BJ (cell line): ENCODE measurements at regions not wholly inside any gene's neighbourhood (a gene's known extent, or its start where the extent isn't known, plus 50 kb on each side); places are given as distances from the start of the nearest gene placed in this dataset.

Experiments
- CTCF ChIA-PET: fragments of 350-600 bp; formaldehyde crosslinking; extraction: SDS; loops from one replicate; lab custom pipeline; 2021; ENCODE audit warnings: antibody characterized with exemption, inconsistent platforms; lab: Yijun Ruan, JAX
- POLR2A ChIA-PET: fragments of 300-600 bp; sonication (Branson Sonifier 250); formaldehyde crosslinking; extraction: SDS; loops from one replicate; lab custom pipeline; 2021; ENCODE audit warnings: antibody characterized with exemption; lab: Charles Lee
- DNase-seq: peaks from one replicate; pipeline ENCODE4 v3.0.0-alpha.2; 2011; ENCODE audit warnings: low read depth
- H3K27me3 ChIP-seq: 2 replicates; pipeline ENCODE4 v1.6.0; 2011; ENCODE audit warnings: low read length; ENCODE audit not compliant: control insufficient read depth, insufficient read depth
- H3K36me3 ChIP-seq: 2 replicates; pipeline ENCODE4 v1.5.1; 2011; ENCODE audit warnings: low read length; ENCODE audit not compliant: control insufficient read depth, insufficient read depth
- H3K4me3 ChIP-seq: 2 replicates; pipeline ENCODE4 v1.5.1; 2011; ENCODE audit warnings: low read depth, mild to moderate bottlenecking, control low read depth, low read length
- TF ChIP-seq, protein P1 (sequence below): IDR thresholded peaks from 2 replicates; pipeline ENCODE4 v1.5.1; 2011; ENCODE audit warnings: low read depth, mild to moderate bottlenecking, control low read depth, inconsistent platforms, low read length, moderate library complexity; ENCODE audit not compliant: insufficient read depth

DNA sequence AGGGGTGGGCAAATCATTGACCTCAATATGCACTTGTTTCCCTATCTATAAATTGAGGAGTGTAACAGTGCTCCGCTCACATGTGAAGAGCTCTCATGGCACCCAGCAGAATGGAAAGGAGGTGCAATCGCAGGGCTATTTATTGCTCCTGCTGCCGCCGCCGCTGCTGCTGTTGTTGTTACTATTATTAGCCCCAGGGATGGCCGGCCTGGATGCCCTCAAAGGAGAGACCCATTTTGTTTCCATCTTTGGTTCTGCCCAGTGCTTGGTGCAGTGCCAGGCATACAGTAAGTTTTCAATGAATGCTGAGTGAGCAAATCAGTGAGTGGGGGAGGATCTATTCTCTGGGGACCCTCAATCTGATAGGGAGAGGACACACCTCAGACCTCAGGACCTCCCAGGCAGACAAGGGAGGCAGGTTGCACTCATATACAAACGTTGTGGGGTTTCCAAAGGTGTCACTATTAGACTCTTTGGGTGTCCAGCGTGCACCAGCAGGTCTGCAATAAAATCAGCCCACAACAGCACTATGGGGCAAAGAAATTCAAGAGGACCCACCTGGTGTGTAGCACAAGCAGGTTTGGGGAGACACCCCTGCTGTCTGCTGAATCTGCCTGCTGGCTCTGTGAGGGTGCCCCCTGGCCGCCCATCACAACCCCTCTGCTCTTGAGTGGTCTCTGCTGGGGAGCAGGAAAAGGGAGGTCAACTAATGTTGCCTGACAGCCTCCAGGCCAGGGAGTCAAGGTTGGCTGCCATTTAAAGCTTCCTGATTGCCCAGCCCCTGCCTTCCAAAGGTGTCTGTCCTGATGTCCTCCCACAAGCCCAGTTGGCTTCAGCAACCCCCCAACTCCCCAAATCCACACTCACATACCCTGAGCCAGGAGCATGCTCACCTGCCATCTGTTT lies 136.3 kb downstream of the ACTL8 start:
- H3K27me3 ChIP-seq, result peaks cover 8% of the 10 kb centered on the region
- ChIA-PET POLR2A (no interaction called here), CTCF (interaction anchor here (1.5 kb wide), 1 partner anchor 9 kb away, joined by 4 read pairs; no protein-coding TSS in a partner anchor)
- no peak for DNase-seq
- TF ChIP-seq, protein P1, sequence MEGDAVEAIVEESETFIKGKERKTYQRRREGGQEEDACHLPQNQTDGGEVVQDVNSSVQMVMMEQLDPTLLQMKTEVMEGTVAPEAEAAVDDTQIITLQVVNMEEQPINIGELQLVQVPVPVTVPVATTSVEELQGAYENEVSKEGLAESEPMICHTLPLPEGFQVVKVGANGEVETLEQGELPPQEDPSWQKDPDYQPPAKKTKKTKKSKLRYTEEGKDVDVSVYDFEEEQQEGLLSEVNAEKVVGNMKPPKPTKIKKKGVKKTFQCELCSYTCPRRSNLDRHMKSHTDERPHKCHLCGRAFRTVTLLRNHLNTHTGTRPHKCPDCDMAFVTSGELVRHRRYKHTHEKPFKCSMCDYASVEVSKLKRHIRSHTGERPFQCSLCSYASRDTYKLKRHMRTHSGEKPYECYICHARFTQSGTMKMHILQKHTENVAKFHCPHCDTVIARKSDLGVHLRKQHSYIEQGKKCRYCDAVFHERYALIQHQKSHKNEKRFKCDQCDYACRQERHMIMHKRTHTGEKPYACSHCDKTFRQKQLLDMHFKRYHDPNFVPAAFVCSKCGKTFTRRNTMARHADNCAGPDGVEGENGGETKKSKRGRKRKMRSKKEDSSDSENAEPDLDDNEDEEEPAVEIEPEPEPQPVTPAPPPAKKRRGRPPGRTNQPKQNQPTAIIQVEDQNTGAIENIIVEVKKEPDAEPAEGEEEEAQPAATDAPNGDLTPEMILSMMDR, result no peak
- no peaks in the 10 kb centered on the region for H3K36me3 ChIP-seq
- H3K4me3 ChIP-seq, result no peak overlapping the region

DNA sequence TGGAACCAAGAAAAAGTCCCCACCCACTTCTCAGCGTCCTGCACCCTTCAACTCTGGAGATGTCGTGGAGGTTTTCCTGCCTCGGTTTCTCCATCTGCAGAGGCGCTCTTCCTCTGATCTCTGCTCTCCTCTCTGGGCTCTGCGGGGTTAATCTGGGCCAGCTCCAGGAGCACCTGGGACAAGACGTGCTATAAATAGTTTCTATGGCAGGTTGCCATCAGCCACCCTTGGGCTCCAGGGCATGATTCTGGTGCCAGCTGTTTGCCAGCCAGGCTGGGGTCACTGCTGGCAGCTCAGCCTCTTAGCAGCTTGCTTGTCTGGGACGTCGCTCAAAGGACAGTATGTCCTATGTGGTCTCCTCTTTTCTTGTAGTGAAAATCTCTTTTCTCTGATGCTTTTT lies 137.1 kb downstream of the ACTL8 start:
- no peak overlapping the region for H3K4me3 ChIP-seq
- peaks cover 8% of the 10 kb centered on the region for H3K27me3 ChIP-seq
- ChIA-PET CTCF (interaction anchor here (0.6 to 1.5 kb wide), 2 partner anchors 10 to 788 kb away, joined by 3 to 4 read pairs; no protein-coding TSS in a partner anchor), POLR2A (no interaction called here)
- DNase-seq, result no peak
- H3K36me3 ChIP-seq, result no peaks in the 10 kb centered on the region
- TF ChIP-seq, protein P1, result no peak

DNA sequence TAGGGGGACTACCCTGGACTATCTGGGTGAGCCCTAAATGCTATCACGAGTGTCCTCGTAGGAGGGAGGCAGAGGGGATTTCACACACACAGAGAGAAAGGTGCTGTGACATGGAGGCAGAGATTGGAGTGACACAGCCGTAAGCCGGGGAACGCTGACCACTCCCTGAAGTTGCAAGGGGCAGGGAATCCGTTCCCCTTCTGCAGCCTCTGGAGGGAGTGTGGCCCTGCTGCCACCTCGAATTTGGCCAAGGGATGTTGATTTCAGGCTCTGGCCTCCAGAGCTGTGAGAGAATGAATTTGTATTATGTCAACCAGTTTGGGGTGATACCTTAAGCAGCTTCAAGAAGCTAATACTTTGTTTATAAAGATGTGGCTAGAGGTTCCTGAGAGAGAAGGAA lies 137.7 kb downstream of the ACTL8 start:
- no peak overlapping the region for H3K4me3 ChIP-seq
- no peak for DNase-seq
- ChIA-PET CTCF (interaction anchor here (1.1 to 1.5 kb wide), 2 partner anchors 10 to 231 kb away, joined by 3 to 4 read pairs; no protein-coding TSS in a partner anchor), POLR2A (no interaction called here)
- TF ChIP-seq, protein P1, result no peak
- peaks cover 8% of the 10 kb centered on the region for H3K27me3 ChIP-seq
- no peaks in the 10 kb centered on the region for H3K36me3 ChIP-seq

DNA sequence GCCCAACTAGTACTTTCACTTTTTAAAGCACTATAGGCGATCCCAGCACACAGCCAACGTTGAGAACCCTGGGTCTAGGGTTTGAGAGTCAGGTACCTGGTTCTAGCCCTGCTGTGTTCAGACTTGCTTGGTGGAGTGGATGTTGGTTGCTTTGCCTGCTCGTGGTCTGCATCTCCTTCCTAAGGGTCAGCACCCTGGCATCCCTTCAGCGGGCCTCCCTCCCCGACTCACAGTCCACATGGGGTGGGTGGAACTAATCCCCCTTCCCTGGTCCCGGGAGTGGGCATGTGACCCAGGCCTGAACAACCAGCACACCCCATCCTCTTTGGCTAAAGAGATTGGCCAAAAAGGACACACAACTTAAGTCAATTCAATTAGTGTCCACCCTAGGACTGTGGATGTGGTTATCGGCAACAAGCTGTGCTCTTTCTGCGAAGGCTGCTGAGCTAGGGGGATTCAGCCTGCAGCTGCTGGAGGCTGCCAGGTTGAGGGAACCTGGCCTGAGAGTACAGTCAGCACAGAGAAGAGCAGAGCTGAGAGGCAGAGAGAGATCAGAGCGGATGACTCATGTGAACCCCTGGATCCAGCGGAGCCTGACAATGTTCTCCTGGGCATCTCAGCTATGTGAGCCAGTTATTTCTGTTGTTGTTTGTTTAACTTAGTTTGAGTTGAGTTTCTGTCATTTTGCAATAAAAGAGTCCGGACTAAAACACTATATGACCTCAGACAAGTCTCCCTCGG lies 138.9 kb downstream of the ACTL8 start:
- POLR2A ChIA-PET, result no interaction called here
- TF ChIP-seq, protein P1, result no peak
- Histone ChIP-seq H3K4me3 (no peak overlapping the region), H3K27me3 (peaks cover 8% of the 10 kb centered on the region), H3K36me3 (no peaks in the 10 kb centered on the region)
- CTCF ChIA-PET, result no interaction called here
- no peak for DNase-seq

DNA sequence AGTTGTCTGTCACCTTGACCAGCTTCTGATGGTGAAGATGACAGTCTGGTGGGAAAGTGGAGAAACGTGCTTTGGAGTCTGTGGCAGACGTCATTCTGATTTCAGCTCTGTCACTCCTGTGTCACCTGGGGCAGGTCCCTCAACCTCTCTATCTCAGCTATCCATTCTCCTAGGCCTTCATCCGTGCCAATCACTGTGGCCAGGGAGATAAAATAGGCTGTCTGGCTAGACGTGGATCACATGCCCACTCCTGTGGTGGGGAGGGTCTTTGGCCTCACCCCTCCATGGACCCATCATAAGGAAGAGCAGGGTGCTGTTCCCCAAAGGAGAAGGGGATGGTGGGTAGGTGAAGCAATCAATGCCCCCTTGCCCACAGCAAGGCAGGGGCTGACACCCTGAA lies 140.3 kb downstream of the ACTL8 start:
- H3K27me3 ChIP-seq, result peaks cover 1% of the 10 kb centered on the region
- TF ChIP-seq, protein P1, result no peak
- CTCF ChIA-PET, result no interaction called here
- DNase-seq, result no peak
- POLR2A ChIA-PET, result no interaction called here
- no peaks in the 10 kb centered on the region for H3K36me3 ChIP-seq
- H3K4me3 ChIP-seq, result no peak overlapping the region
